OCI-LY7 (cell line): ENCODE measurements at regions not wholly inside any gene's neighbourhood (a gene's known extent, or its start where the extent isn't known, plus 50 kb on each side); places are given as distances from the start of the nearest gene placed in this dataset.

Source experiments
- CTCF ChIP-seq: fragments of 200-600 bp; sonication (generic); conservative IDR thresholded peaks from 2 replicates; pipeline ENCODE4 v1.5.1; 2014; ENCODE audit warnings: mild to moderate bottlenecking, antibody characterized with exemption, low read length, moderate library complexity, mixed read lengths
- EZH2phosphoT487 ChIP-seq: fragments of 200-600 bp; sonication (generic); IDR thresholded peaks from 2 replicates; pipeline ENCODE4 v1.6.1; 2018; ENCODE audit warnings: low read depth, borderline replicate concordance, mild to moderate bottlenecking, mixed run types, antibody characterized with exemption, low read length, moderate library complexity, mixed read lengths

- TF ChIP-seq CTCF (no peak), EZH2phosphoT487 (no peak)
These were observed 585.2 kb downstream of the ACTL7B start for GRCh38 chr9:108270561-108270960.
